ENCODE measurements at regions not wholly inside any gene's neighbourhood (a gene's known extent, or its start where the extent isn't known, plus 50 kb on each side); places are given as distances from the start of the nearest gene placed in this dataset.

GRCh38 chr3:145197051-145197820 lies 963.7 kb downstream of the PLOD2 start:
- no peaks in the 10 kb centered on the region for H3K27me3 ChIP-seq (ENCODE audit: control insufficient read depth, insufficient read depth, low read length)
- TF ChIP-seq CTCF (conservative IDR thresholded peaks at IDR 0.05 in 1 of 2, IDR thresholded peaks at IDR 0.05 in 1 of 2; ENCODE audit: low read depth in 1 of 2, low read length in 2 of 2) (no peak), EZH2 (IDR thresholded peaks at IDR 0.05; ENCODE audit: low read length, missing control alignments) (no peak)
- H4K20me1 ChIP-seq (ENCODE audit: control insufficient read depth, extremely low read depth, insufficient read depth, low read length): no peaks in the 10 kb centered on the region
- no peaks in the 10 kb centered on the region for H3K9me3 ChIP-seq (ENCODE audit: control insufficient read depth, insufficient read depth, low read depth, low read length)
- DNase-seq (ENCODE audit: low read depth in 2 of 2): no peak
- no peak overlapping the region for H2AFZ ChIP-seq (ENCODE audit: low read length)
- H3K36me3 ChIP-seq (ENCODE audit: control insufficient read depth, insufficient read depth, low read length): no peaks in the 10 kb centered on the region
- H3K4me1 ChIP-seq (ENCODE audit: control insufficient read depth, extremely low read depth, insufficient read depth, low read length): no peaks in the 10 kb centered on the region
- H3K27ac ChIP-seq (ENCODE audit: insufficient read depth, low read length): no peak overlapping the region
- no peak overlapping the region for H3K4me3 ChIP-seq (replicated peaks in 1 of 4; ENCODE audit: control extremely low read depth in 1 of 4, insufficient read depth in 1 of 4, low read depth in 3 of 4, low read length in 4 of 4)
- H3K9ac ChIP-seq (ENCODE audit: insufficient read depth, low read length): no peak overlapping the region
- H3K79me2 ChIP-seq (ENCODE audit: control insufficient read depth, insufficient read depth, low read length): no peaks in the 10 kb centered on the region
- H3K4me2 ChIP-seq (ENCODE audit: extremely low read depth, insufficient read depth, low read length): no peak overlapping the region

GRCh38 chr3:145197821-145198220 lies 963.2 kb downstream of the PLOD2 start:
- TF ChIP-seq EZH2 (IDR thresholded peaks at IDR 0.05; ENCODE audit: low read length, missing control alignments): no peak
- TF ChIP-seq CTCF (conservative IDR thresholded peaks at IDR 0.05 in 1 of 2, IDR thresholded peaks at IDR 0.05 in 1 of 2; ENCODE audit: low read depth in 1 of 2, low read length in 2 of 2): no peak

GRCh38 chr3:145209561-145209960 lies 951.4 kb downstream of the PLOD2 start:
- peak overlapping the region in 2 of 4 experiments; percentile 8 to 57 for H3K4me3 ChIP-seq (replicated peaks in 1 of 4; ENCODE audit: control extremely low read depth in 1 of 4, insufficient read depth in 1 of 4, low read depth in 3 of 4, low read length in 4 of 4)
- peak in 1 of 2 donors; percentile 57 for DNase-seq (ENCODE audit: low read depth in 2 of 2)
- H4K20me1 ChIP-seq (ENCODE audit: control insufficient read depth, extremely low read depth, insufficient read depth, low read length): no peaks in the 10 kb centered on the region
- H3K36me3 ChIP-seq (ENCODE audit: control insufficient read depth, insufficient read depth, low read length): no peaks in the 10 kb centered on the region
- no peaks in the 10 kb centered on the region for H3K4me1 ChIP-seq (ENCODE audit: control insufficient read depth, extremely low read depth, insufficient read depth, low read length)
- no peak for TF ChIP-seq EZH2 (IDR thresholded peaks at IDR 0.05; ENCODE audit: low read length, missing control alignments)
- no peak for TF ChIP-seq CTCF (conservative IDR thresholded peaks at IDR 0.05 in 1 of 2, IDR thresholded peaks at IDR 0.05 in 1 of 2; ENCODE audit: low read depth in 1 of 2, low read length in 2 of 2)
- no peak overlapping the region for H3K4me2 ChIP-seq (ENCODE audit: extremely low read depth, insufficient read depth, low read length)
- H3K9ac ChIP-seq (ENCODE audit: insufficient read depth, low read length): no peak overlapping the region
- no peak overlapping the region for H3K27ac ChIP-seq (ENCODE audit: insufficient read depth, low read length)
- no peaks in the 10 kb centered on the region for H3K27me3 ChIP-seq (ENCODE audit: control insufficient read depth, insufficient read depth, low read length)
- H3K9me3 ChIP-seq (ENCODE audit: control insufficient read depth, insufficient read depth, low read depth, low read length): no peaks in the 10 kb centered on the region
- H2AFZ ChIP-seq (ENCODE audit: low read length): no peak overlapping the region
- no peaks in the 10 kb centered on the region for H3K79me2 ChIP-seq (ENCODE audit: control insufficient read depth, insufficient read depth, low read length)

More at GRCh38 chr3:145197821-145198220, 963.2 kb downstream of the PLOD2 start:
- Histone ChIP-seq H3K9ac (ENCODE audit: insufficient read depth, low read length) (no peak overlapping the region), H3K4me3 (replicated peaks in 1 of 4; ENCODE audit: control extremely low read depth in 1 of 4, insufficient read depth in 1 of 4, low read depth in 3 of 4, low read length in 4 of 4) (no peak overlapping the region), H3K27ac (ENCODE audit: insufficient read depth, low read length) (no peak overlapping the region), H2AFZ (ENCODE audit: low read length) (no peak overlapping the region), H3K9me3 (ENCODE audit: control insufficient read depth, insufficient read depth, low read depth, low read length) (no peaks in the 10 kb centered on the region), H4K20me1 (ENCODE audit: control insufficient read depth, extremely low read depth, insufficient read depth, low read length) (no peaks in the 10 kb centered on the region), H3K27me3 (ENCODE audit: control insufficient read depth, insufficient read depth, low read length) (no peaks in the 10 kb centered on the region), H3K4me1 (ENCODE audit: control insufficient read depth, extremely low read depth, insufficient read depth, low read length) (no peaks in the 10 kb centered on the region), H3K79me2 (ENCODE audit: control insufficient read depth, insufficient read depth, low read length) (no peaks in the 10 kb centered on the region), H3K4me2 (ENCODE audit: extremely low read depth, insufficient read depth, low read length) (no peak overlapping the region), H3K36me3 (ENCODE audit: control insufficient read depth, insufficient read depth, low read length) (no peaks in the 10 kb centered on the region)
- DNase-seq (ENCODE audit: low read depth in 2 of 2): no peak
